ENCODE measurements at regions not wholly inside any gene's neighbourhood (a gene's known extent, or its start where the extent isn't known, plus 50 kb on each side); places are given as distances from the start of the nearest gene placed in this dataset.

DNA sequence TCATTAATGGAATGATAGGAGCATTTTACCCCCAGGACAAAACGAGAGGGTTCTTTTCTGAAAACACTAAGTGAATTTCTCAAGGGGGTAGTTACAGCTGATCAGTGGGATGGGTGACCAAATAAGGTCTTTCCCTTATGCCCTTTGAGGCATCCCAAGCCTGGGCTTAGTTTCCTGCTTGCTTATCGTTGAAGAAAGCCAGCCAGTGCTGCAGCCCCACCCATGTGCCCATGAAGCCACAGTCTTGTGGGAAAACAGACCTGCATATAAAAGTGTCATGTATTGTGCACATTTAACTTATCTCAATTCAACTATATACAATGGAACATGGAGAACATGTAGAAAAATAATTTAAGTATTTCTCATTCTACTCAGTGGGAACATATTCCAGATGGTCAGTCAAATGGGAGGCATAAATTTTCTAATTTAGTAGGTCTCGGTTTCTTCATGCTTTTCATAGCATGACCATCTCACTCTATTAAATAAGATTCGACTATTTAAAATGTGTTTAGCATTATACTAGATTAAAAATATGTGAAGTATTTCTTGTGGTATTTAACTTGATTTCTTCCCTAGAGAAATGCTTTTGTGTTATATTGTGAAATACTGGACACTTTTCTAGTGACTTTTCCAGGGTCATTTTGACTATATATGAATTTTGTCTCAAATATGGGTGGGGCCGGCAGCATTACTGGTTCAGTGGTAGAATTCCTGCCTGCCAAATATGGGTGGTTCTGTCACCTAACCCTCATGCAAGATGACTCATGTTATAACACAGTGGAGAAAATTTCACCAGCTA lies 189.7 kb upstream of the SGCD start:
- TF ChIP-seq LARP7 (IDR thresholded peaks at IDR 0.05): no peak
- TF ChIP-seq, protein P1, sequence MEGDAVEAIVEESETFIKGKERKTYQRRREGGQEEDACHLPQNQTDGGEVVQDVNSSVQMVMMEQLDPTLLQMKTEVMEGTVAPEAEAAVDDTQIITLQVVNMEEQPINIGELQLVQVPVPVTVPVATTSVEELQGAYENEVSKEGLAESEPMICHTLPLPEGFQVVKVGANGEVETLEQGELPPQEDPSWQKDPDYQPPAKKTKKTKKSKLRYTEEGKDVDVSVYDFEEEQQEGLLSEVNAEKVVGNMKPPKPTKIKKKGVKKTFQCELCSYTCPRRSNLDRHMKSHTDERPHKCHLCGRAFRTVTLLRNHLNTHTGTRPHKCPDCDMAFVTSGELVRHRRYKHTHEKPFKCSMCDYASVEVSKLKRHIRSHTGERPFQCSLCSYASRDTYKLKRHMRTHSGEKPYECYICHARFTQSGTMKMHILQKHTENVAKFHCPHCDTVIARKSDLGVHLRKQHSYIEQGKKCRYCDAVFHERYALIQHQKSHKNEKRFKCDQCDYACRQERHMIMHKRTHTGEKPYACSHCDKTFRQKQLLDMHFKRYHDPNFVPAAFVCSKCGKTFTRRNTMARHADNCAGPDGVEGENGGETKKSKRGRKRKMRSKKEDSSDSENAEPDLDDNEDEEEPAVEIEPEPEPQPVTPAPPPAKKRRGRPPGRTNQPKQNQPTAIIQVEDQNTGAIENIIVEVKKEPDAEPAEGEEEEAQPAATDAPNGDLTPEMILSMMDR (IDR thresholded peaks at IDR 0.05 in 2 of 3, conservative IDR thresholded peaks at IDR 0.05 in 1 of 3; ENCODE audit: insufficient read depth in 2 of 3, low read depth in 1 of 3, low read length in 3 of 3): no peak
